ENCODE measurements at regions not wholly inside any gene's neighbourhood (a gene's known extent, or its start where the extent isn't known, plus 50 kb on each side); places are given as distances from the start of the nearest gene placed in this dataset.

DNA sequence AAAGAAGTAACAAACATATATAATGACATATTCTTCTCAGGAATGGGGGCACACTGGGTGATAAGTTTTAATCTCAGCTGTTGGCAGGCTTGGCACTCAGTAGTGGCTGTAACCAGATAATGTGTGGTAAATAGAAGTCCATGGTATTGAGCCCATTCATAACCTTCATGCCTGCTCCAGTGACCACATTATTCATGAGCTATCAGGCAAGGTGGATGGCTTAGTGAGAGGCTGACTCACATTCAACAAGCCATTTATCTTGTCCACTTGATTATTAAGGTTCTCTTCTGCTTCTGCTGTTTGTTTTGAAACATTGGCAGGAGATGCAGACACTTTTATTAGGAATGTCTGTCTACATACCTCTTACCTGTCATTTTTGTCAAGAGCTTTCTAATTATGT lies 950.4 kb upstream of the LRFN5 start:
- Histone ChIP-seq H2BK15ac (ENCODE audit: low read depth, low read length) (no peak overlapping the region), H4K91ac (ENCODE audit: insufficient read length, low read depth, low read length) (no peak overlapping the region), H3K79me2 (ENCODE audit: insufficient read depth, low read length) (no peaks in the 10 kb centered on the region), H3K27ac (ENCODE audit: insufficient read length, low read depth, low read length) (no peak overlapping the region), H4K20me1 (ENCODE audit: control insufficient read depth, insufficient read depth, insufficient read length) (no peaks in the 10 kb centered on the region), H4K8ac (replicated peaks; ENCODE audit: insufficient read length, low read depth, low read length) (no peak overlapping the region), H3K23ac (ENCODE audit: insufficient read length, low read depth, low read length) (no peak overlapping the region), H3K9ac (ENCODE audit: extremely low read depth, insufficient read length, low read length) (no peak overlapping the region), H3K56ac (ENCODE audit: insufficient read length, low read depth, low read length) (no peak overlapping the region), H3K18ac (ENCODE audit: insufficient read length, low read depth, low read length) (no peak overlapping the region), H3K23me2 (ENCODE audit: insufficient read length, low read depth, low read length, poor library complexity, severe bottlenecking) (no peaks in the 10 kb centered on the region), H3K27me3 (ENCODE audit: insufficient read depth, low read length) (no peaks in the 10 kb centered on the region), H3T11ph (ENCODE audit: low read length) (no peak overlapping the region), H2AK5ac (ENCODE audit: insufficient read length, low read length) (no peak overlapping the region), H3K4me1 (ENCODE audit: insufficient read depth, low read length) (no peaks in the 10 kb centered on the region), H3K4me2 (ENCODE audit: insufficient read depth, insufficient read length, low read length) (no peak overlapping the region), H2AFZ (ENCODE audit: low read length) (no peak overlapping the region), H2BK120ac (ENCODE audit: low read depth, low read length, poor library complexity, severe bottlenecking) (no peak overlapping the region), H4K5ac (ENCODE audit: insufficient read length, low read depth, low read length) (no peak overlapping the region), H3K14ac (ENCODE audit: insufficient read depth, low read length) (no peak overlapping the region), H3K9me3 (ENCODE audit: control insufficient read depth, low read depth, low read length) (no peaks in the 10 kb centered on the region), H2BK5ac (ENCODE audit: insufficient read length, low read length) (no peak overlapping the region), H3K4ac (ENCODE audit: low read depth, low read length) (no peak overlapping the region), H2BK12ac (ENCODE audit: insufficient read length, low read depth, low read length) (no peak overlapping the region), H3K79me1 (ENCODE audit: insufficient read depth, low read depth, low read length, poor library complexity, severe bottlenecking) (no peaks in the 10 kb centered on the region), H2BK20ac (ENCODE audit: low read depth, low read length, poor library complexity, severe bottlenecking) (no peak overlapping the region)
- TF ChIP-seq, protein P1, sequence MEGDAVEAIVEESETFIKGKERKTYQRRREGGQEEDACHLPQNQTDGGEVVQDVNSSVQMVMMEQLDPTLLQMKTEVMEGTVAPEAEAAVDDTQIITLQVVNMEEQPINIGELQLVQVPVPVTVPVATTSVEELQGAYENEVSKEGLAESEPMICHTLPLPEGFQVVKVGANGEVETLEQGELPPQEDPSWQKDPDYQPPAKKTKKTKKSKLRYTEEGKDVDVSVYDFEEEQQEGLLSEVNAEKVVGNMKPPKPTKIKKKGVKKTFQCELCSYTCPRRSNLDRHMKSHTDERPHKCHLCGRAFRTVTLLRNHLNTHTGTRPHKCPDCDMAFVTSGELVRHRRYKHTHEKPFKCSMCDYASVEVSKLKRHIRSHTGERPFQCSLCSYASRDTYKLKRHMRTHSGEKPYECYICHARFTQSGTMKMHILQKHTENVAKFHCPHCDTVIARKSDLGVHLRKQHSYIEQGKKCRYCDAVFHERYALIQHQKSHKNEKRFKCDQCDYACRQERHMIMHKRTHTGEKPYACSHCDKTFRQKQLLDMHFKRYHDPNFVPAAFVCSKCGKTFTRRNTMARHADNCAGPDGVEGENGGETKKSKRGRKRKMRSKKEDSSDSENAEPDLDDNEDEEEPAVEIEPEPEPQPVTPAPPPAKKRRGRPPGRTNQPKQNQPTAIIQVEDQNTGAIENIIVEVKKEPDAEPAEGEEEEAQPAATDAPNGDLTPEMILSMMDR (conservative IDR thresholded peaks at IDR 0.05) = no peak
- Mint-ChIP-seq H3K4me1 (no peaks in the 10 kb centered on the region), H3K27me3 (ENCODE audit: low read depth) (no peaks in the 10 kb centered on the region), H3K27ac (no peak overlapping the region), H3K9me3 (no peaks in the 10 kb centered on the region), H3K36me3 (ENCODE audit: insufficient read depth in 1 of 3, low read depth in 3 of 3) (no peaks in the 10 kb centered on the region), H3K4me3 (no peak overlapping the region)
- no peak for DNase-seq
